GM19025 (cell line): ENCODE measurements at regions not wholly inside any gene's neighbourhood (a gene's known extent, or its start where the extent isn't known, plus 50 kb on each side); places are given as distances from the start of the nearest gene placed in this dataset.
"Not testable (repeated sequence)": the region's sequence is repeated elsewhere in the genome, so short reads cannot be mapped to it uniquely, and the experiment has no call there.

ENCODE experiments used
- ATAC-seq: cut with Tn5 transposase; IDR thresholded peaks from one replicate; pipeline ENCODE4 v1.9.1; 2021; ENCODE audit warnings: mild to moderate bottlenecking, low read depth, moderate library complexity; ENCODE audit not compliant: unreplicated experiment

- ATAC-seq, result not testable (repeated sequence)
Measured at GRCh38 chrX:150231368-150231767, 131.7 kb upstream of the MAMLD1 start.

- not testable (repeated sequence) for ATAC-seq
Measured at GRCh38 chrX:150232222-150232621, 130.9 kb upstream of the MAMLD1 start.

DNA sequence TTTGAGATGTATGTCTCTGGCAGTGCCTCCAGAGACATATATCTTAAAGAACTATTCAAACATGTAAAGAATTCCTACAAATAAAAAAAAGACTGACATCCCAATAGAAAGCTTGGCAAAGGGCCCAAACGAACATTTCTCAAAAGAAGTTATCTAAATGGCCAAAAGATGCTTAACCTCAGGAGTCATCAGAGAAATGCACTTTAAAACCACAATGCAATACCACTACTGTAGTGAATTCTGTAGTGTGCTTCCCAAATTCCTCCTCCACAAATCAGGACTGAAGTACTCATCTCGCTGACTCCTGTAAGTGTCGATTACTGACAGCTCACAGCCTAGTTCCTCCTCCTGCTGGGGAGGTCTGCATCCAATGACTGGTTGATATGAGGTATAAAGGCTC is 129.0 kb upstream of the MAMLD1 start:
- no peak for ATAC-seq

GRCh38 chrX:150236327-150236726 is 126.8 kb upstream of the MAMLD1 start:
- no peak for ATAC-seq

DNA sequence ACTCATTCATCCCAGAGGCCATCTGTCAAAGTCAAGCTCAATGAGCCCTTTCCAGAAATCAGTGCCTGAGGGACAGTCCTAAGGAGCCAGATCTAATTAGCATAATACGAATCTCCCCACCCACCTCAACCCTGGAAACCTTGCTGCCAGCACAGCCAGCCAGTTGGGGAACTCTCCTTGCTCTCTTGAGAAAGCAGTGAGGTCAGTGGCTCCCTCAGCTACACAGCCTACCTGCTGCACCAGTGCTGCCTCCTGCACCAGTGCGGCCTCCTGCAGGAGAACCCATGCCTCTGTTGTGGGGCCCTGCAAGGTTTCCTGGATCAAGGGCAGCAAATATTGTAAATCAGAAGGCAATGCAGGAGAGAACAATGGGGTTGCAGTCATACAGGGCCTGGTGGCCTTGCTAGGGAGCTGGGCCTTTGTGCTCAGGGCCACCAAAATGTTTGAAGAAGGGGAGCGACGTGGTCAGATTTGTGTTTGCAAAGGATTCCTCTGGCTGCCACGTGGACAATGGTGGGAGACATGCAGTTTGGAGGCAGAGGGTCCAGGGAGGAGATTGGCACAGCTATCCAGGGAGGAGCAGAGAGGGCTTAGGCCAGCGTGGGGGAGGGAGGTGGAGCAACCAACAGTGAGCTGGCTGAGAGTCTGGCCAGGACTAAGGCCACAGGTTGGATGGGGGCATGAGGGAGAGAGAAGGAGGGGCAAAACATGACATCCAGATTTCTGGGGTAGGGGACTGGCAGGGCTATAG is 124.3 kb upstream of the MAMLD1 start:
- ATAC-seq, result no peak

DNA sequence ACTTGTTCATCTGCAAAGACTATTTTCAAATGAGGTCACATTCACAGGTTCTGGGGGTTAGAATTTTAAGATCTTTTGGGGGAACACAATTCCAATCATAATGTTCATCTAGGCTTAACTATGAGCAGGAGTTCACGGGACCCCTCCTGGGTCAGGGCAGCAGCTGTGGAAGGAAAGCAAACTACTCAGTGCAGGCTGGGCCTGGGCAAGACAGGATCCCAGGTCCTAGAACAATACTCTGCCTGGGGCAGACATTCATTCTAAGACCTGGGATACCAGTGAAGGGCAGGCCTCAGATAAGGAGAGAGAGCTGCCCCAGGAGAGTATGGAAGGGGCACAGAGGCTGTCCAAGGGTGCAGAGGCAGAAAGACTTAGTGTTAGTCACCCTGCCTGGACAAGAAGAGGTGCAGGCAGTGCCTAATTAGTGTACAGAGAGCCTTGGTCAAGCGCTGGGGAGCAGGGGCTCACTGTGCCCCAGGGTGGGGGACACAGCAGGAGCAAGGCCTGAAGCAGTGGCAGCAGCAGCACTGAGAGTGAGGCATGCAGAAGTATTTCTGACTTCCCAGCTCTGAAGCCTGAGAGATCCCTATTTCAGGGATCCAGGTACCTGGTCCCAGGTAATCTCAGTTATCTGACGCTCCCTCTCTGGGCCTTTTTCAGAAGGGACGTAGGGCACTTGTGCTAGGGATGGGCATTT is 123.0 kb upstream of the MAMLD1 start:
- no peak for ATAC-seq

GRCh38 chrX:150240643-150240970 is 122.5 kb upstream of the MAMLD1 start:
- ATAC-seq, result no peak

DNA sequence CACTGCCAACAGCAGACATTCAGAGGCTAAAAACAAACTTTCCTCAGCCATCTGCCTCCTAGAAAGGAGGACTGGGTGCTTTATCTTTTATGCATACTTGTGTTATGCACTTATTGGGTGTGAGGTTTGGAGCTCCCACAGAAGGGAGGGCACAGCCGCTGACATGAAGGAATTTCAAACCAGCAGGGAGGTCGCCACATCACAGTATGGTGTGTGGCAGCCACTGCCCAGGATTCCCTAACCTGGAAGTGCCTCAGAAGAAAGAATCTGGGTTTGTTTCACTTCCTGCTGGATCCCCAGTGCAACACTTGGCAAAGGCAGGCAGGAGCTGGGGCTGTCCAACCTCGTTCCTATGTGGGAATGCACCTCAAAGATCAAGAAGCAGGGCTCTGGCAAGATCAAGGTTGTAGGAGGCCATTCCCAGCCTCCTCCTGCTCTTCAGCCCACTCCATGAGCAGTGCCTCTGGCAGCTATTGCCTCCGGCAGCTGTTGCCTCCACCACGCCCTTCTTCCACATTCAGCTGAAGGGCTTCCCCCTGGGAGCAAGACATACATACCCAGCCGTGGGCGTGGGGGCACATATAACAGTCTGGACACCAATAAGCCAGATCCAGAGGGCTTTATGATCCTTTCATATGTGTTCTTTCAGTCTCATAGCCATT is 109.0 kb upstream of the MAMLD1 start:
- ATAC-seq, result no peak

DNA sequence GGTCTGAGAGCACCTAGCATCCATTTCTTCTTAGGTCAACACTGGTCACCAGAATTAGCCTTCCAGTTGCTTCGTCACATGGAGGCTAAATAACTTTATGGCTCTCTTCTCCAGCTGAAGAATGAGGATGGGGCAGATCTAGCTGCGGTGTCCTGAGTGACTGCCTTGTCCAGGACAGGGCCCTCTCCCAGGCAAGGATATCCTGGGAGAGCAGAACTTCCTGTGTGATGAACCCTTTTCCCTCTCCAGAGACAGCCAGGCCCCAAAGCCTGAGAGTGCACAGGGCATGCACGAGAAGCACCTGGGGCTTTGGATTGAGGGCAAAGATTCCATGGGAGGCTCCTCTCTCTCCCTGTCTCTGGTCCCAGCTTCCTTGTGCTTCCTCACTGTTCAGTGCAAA is 108.2 kb upstream of the MAMLD1 start:
- no peak for ATAC-seq

GRCh38 chrX:150255441-150256296 is 107.4 kb upstream of the MAMLD1 start:
- no peak for ATAC-seq

DNA sequence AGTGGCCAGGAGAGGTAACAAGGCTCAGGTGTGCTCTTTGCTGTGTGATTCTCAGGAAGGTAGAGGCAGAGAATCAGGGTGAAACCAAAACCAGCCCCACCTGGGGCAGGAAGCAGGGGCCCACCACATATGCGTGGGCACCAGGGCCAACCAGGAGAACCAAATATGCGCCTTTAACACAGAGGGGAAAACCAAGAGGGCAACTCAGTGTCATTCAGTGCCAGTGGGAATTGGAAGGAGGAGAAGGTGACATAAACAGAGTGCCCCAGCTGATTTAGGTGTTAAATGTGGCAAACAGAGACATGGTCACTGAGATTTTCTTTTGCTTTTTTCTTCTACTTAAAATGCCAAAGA is 106.8 kb upstream of the MAMLD1 start:
- ATAC-seq, result no peak

- ATAC-seq, result no peak
Measured at GRCh38 chrX:150257353-150258175, 105.6 kb upstream of the MAMLD1 start.

GRCh38 chrX:150258176-150258425 is 105.0 kb upstream of the MAMLD1 start:
- ATAC-seq, result no peak

- ATAC-seq, result no peak
Measured at GRCh38 chrX:150258463-150259430, 104.4 kb upstream of the MAMLD1 start.

GRCh38 chrX:150262456-150262855 is 100.7 kb upstream of the MAMLD1 start:
- no peak for ATAC-seq

GRCh38 chrX:150268839-150269355 is 94.2 kb upstream of the MAMLD1 start:
- no peak for ATAC-seq

GRCh38 chrX:150269605-150270254 is 93.4 kb upstream of the MAMLD1 start:
- no peak for ATAC-seq

- ATAC-seq, result no peak
Measured at GRCh38 chrX:150270622-150271021, 92.5 kb upstream of the MAMLD1 start.
